HT1080 (cell line): ENCODE measurements at regions not wholly inside any gene's neighbourhood (a gene's known extent, or its start where the extent isn't known, plus 50 kb on each side); places are given as distances from the start of the nearest gene placed in this dataset.

ENCODE experiments used
- DNase-seq: peaks from one replicate; pipeline ENCODE4 v3.0.0-alpha.2; 2015; ENCODE audit warnings: low read depth

DNA sequence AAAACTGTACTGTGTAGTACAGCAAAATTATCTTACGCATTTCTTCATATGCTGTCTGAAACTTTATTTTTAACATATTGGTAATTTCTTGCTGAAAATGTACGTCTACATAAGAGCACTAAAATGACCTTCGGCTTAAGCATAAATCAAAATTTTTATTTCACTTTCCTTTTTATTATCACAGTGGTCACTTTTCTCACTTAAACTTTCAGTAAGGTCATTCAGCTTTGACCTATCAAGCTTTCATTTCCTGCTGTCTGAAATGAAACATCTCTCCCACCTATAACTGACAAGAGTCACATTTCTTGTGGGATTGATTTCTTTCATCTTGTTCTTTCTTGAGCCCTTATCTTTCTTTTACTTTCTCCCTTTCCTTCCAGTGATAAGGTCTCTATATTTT is 2212.7 kb upstream of the PCDH20 start:
- no peak for DNase-seq

DNA sequence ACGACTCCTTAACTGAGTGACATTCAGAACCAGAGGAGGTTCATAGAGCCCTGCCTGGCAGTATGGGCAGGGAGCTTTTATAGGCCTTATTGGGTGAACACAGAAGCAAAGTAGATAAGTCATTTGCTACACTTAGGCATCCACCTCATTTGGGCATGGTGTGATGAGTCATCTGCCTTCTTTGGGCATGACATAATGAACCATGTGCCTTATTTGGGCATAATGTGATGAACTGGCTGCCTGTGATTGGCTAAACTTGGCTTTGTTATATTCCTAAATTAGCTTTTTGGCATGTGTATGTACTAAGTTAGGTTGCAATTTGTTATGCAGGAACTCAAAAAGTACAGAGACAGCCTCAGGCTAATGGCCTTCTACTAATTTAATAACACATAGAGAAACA is 2210.2 kb upstream of the PCDH20 start:
- DNase-seq, result peak; percentile 54

DNA sequence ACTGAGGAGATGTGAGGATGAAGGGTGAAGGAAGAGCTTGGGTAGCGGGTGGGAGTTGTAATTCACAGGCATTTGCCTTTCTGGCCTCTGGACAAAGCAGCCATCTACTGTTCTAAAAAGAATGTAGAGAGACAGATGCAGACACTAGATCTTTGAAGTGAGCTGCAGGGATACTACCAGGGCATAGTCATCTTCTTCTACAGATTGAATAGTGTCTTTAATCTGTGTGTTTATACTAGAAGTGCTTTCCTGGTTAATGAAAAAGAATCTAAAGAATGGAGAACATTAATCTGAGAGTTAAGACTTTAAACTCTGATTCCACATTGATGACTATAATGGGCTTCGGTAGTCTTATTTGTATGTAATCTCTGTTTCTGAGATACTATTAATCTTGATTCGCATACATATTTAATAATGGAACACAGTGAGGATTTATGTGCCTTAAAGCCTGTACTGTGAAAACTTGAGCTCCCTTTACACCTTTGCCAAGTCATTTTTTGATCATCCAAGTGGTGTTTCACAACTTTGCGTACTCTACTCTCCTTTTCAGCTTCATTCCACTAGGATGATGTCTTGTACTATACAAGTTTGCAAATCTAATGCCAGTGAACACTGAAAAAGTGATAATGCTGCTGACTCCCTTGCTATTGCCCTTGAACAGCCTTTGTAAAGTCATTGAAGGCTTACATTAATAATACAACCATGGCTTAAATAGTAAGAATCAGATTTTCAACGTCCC is 2199.4 kb upstream of the PCDH20 start:
- DNase-seq, result no peak

DNA sequence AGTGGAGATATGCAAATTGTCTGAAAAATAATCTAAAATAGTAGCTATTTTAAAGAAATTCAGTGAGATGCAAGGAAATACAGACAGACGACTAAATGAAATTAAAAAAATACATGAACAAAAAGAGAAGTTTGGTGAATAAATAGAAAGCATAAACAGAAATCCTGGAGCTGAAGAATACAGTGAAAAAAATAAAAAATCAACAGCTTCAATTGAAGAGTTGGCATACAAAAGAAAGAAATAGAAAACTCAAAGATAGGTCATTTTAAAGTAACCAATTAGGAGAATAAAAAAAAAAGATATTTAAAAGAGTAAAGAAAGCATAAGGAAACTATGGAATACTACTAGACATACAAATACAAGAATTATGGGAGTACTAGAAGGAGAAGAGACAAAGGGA is 2191.5 kb upstream of the PCDH20 start:
- no peak for DNase-seq

DNA sequence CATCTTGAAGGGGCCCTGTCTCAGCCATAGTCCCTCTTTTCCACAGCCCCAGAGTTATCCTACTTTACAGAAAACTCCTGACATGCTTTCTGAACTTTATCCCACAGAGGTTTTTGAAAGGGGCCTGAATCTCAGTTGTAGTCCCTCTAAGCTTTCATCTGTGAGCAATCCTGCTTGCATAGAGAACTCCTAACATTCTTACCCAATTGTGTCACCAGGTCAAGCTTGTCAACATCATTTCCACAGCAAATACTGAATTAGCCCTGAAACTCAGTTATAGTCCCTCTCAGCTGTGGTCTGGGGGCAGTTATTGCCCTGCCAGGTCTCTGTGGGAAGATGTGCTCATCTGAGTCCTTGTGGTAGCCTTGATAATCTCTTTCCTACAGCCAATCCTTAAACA is 2190.3 kb upstream of the PCDH20 start:
- DNase-seq, result no peak

DNA sequence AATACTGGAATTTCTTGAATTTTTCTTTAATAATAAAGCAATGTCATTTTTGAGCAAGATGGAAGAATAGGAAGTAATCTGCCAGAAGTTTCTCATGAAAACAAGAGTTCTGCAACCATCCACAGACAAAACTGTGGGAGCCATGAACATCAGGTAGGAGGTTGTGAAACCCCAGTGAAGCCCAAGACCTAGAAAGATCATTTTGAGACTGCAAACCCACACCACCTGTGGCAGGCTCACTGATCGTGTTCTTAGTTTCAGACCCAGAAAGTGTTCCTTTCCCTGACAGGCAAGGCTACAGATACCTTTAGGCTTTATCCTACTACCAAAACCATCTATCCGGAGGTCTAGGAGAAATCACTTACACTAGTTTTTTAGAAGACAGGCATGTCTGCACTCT is 2189.8 kb upstream of the PCDH20 start:
- DNase-seq, result no peak

DNA sequence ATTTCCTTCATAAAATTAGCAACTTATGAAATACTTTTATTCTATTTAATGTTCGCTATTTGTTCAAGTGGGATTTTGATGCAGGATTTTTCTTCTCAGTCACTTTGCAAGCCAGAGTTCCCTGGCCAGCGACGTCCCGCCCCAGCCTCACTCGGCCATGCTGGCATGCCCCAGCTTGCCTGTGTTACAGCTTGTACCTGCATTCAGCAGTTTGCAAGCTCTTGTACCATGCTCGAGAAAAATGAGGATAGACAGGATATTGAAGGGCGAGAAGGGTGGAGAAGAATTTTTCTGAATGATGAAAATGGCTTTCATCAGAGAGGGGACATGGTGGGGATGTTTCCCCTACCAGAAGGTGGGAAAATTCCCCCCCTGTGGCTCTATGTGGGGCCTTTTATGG is 2180.2 kb upstream of the PCDH20 start:
- DNase-seq, result no peak

DNA sequence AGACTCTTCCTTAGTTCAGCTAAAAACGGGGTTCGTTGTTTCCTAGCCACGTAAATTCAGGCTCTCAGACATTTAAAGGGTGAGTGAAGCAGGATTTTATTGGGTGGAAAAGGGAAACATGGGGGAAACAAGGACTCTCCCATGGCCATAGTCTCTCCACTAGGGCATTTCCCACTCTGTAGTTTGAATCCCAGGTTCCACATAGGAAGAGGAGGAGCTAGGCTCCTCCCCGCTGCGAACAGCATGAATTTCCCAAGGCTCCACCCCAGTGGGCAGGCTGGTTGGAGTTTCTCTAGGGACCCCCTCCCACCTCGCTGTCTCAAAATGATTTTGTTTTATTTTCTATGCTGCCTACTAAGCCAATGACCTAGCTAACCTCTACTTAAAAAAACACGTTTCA is 2170.8 kb upstream of the PCDH20 start:
- DNase-seq, result no peak

DNA sequence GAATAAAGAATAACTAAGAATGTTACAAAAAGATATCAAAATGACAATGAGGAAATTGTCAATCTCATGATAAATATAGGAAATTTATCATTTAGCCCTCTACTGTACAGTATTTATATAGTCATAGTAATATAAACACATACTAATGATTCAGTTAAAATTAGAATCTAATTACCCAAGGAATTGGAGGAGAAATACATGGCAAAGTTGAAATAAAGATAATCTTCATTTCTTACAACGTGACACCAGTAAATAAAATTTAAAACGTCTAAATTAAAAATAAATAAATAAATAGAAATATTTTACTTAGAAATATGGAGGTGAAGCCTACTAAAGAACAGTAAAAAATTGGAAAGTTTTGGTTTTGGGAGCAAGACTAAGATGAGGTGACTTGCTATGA is 2163.1 kb upstream of the PCDH20 start:
- DNase-seq, result no peak

DNA sequence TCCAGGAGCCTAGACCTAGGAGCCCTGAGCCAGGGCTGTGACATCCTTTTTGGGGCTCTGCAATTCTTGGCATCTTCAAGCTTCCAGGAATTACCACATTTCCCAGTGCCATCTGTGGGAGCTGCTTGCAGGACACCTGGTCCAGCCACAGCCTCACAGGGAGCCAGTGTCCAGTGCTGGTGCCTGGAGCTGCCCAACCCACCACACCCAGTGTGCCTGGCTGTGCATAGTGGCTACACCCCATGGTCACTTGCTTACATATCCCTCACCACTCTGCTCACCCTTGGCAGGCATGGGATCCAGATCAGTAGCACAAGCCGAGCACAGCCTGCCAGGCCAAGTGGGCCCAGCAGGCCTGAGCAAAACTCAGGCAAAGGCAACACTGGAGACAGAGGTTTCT is 2151.4 kb upstream of the PCDH20 start:
- no peak for DNase-seq

DNA sequence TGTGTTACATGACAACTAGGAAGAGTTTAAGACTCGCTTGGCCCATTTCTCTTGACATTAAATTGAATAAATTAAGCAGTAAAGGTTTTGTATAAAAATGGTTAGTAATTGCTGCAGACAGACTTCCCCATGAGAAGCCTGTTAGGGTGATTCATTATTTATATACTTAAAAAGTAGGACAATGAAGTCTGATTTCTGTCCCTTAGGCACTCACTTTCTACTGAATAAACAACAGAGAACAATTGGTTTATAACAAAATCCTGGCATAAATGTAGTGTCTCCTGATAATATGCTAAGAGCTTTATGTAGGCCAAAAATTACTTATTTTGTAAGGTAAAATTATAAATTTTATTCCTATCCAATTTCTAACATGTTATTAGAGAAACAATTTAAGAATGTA is 2138.5 kb upstream of the PCDH20 start:
- DNase-seq, result no peak

DNA sequence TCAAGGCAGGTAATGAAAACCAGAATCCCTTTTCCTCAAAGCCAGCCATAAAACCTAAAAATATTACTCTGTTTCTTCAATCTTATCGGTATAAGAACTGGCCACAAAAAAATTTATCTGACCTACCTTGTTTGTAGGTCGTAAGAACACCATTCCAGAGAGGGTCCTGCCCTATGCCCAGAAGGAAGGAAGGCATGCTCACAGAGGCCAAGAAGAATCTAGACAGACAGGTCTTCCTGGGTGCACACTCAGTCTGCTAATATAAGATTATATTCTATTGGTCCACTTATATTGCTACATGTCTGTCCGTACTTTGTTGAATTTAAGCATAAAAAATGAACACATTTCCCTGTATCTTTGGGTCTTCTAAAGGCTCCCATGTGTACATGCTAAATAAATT is 2136.1 kb upstream of the PCDH20 start:
- no peak for DNase-seq

DNA sequence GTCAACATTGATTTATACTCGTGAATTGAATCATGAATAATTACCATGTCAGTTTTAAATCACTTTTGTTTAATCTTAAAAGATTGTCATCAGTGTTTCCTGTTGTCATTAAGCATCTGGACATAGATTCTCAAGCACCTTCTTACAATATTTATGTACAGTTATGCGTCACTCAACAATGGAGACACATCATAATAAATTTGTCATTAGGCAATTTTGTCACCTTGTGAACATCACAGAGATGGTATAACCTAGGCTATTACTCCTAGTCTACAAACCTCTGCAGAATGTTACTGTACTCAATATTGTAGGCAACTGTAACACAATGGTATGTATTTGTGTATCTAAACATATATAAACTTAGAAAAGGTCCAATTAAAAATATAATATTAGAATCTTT is 2130.9 kb upstream of the PCDH20 start:
- DNase-seq, result no peak

DNA sequence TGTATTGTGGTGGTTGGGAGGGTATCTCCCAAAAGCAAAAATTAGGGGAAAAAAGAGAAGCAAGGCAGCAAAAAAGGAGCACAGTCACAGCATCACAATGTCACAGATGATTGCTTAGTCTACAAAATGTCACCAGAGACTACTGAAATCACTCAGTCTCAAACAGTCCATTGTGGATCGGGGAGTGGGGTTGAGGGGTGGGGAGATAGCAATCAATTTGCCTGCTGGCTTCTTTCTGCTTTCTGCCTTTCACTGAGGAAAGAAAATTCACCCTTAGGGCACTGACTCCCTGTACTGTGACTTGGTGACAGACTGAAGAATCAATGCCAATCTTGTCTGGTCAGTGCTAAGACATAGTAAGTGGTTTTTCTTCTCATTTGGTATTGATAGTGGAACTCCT is 2127.1 kb upstream of the PCDH20 start:
- DNase-seq, result no peak

DNA sequence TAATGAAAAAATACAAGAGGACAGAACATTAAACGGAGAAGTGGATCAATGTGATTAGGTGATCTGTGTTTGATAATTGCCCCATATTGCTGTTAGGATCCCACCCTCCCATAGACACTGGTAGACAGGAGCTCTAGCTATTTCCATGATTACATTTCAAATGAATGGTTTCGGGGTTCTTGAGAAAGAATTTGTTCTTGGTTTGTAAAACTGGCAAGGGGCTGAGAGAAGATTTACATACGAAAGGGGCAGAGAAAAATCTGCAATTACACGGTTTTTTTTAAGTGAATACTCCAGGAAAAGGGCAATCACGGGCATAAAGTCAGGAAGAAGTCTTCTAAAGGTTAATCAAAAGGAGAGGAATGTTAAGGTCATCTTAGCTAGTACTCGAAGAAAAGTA is 2125.7 kb upstream of the PCDH20 start:
- no peak for DNase-seq

DNA sequence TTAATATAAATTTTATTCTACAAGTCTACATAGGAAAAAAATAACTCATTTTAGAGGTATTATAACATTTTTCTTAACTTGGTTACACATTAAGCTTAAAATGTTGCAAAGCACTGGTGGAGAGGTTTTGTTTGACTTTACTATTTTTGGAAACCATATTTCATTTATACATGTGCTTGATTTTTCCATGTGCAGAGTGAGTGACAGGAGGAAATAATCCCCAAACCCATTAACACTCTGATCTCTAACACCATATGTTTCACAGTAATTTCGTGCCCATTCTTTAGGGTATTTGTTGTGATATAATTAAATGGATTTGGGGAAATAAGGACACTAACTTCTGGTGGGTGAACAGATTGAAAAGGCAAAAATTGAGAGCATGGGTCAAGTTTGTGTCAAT is 2124.4 kb upstream of the PCDH20 start:
- no peak for DNase-seq

DNA sequence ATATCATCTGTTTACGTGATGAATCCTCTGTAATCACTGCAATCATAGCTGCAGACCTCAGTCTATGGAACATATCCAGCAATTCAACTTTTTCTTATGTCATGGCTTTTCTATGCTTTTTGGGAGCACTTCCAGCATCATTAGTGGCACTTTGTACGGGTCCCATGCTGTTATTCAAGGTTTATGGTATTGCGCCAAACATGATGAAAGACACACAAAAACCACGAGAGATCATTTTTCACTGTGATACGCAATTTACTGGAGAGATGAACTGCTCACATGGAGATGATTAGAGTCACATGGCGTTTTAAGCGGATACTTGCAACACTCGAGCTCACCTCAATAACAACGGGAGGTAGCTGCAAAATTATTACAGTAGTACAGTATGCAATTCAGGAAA is 2101.7 kb upstream of the PCDH20 start:
- peak; percentile 5 for DNase-seq

DNA sequence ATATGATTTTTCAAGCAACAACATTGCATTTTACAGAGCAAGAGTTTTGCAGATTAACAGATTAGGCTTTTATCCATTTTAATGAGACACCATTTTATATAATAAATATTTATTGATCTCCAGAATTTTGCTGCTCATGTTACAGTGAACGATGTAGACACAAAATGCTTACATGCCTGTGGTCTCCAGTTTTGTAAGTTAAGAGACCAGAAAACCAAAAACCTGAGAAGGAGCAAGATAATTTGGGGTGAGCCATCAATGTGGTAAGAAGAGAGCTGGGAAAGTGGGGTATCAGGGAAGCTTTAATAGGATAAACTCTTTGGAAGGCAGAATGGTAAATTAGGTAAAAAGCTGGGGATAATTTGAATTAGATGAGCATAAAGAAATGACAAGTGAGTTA is 2100.5 kb upstream of the PCDH20 start:
- no peak for DNase-seq

DNA sequence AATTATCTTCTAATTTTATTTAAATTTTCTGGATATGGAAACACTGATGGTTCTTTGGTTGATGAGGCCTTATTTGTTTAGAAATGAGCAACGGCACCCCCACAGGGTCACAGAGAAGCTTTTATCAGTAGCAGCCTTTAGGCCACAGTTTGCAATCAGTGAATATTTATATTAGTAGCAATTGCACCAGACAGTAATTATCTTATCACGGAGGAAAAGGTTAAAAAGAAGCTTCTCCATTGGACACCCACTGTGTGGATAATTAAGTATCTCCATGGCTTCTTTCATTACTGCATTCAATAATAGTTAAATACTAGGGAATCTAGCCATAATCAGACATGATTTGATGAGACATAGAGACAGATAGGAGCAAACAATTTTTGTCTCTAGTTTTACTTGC is 2099.2 kb upstream of the PCDH20 start:
- DNase-seq, result no peak

DNA sequence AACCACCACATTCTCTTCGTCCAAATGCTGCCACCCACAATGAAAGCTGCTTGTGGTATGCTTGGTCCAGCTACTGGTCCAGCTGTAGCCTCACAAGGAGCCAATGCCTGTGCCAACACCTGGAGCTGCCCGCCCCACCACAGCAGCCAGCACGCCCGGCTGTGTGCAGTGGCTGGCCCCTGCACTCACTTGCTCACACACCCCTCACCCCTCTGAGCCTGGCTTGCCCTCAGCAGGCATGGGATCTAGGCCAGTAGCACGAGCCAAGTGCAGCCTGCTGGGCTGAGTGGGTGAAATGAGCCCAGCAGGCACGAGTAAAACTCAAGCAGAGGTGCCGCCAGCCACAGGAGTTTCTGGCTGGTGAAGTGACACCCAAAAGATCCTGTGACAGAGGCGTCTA is 2096.4 kb upstream of the PCDH20 start:
- DNase-seq, result no peak

DNA sequence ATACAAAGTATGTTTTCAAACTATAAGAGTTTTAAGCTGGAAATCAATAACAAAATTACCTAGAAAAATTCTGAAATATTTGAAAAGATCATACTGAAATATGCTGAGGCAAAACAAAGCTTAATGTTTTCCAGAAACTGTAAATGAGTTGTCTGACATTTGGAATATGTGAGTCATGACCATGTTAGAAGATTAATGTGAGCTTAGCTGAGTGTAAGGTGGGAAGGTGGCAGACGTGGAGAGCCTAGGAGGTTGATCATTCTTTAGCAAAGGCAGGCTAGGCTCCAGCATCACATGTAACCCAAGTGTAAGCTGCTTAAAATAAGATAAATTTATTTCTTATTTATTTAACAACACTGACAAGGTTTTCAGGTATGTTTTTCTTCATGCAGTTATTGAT is 2086.1 kb upstream of the PCDH20 start:
- no peak for DNase-seq

DNA sequence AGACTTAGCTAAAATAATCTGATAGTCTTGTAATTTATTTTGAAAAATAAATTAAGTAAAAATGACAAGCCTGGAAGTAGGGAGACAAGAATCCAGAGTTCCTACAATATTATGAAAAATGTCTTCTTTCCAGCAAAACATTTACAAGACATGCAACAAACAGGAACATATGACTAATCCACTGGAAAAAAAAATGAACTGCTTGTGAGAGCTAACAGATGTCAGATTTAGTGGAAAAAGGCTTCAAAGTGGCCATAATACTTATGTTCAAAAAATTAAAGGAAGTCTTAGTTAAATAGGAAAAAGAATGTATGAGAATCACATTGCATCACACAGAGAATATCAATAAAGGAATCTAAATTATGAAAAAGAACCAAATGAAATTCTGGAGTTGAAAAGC is 2082.0 kb upstream of the PCDH20 start:
- DNase-seq, result no peak

DNA sequence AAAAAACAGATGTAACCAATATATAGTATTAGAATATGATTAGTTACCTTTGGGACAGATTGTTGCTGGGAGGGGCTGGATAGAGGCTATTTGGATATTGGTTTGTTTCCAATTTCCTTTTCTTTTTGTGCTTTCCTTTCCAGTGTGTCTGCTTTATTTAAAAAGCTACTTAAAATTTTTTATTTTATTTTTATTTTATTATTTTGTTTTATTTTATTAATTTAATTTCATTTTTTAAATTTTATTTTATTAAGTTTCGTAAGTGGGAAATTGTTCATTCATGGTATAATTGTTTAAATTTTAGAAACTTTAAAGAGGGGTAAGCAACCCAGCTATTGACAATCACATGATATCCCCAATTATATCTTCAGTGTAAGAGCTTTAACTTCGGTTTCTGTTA is 2077.0 kb upstream of the PCDH20 start:
- DNase-seq, result no peak

DNA sequence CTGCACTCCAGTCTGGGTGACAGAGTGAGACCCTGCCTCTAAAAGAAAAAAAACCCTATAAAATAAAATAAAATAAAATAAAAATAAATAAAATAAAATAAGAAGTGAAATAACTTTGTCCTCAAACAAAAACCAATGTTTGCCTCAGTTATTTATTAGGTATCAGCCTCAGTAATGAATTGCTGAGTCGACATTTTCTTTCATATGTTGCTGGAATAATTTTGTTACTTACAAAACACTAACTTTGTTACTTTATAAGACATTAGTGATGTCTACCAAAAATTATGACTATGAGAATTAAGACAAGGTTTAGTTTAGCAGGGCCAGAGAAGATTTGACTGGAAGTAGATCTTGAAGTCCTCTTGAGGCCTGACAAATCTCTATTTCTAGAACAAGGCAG is 2074.5 kb upstream of the PCDH20 start:
- DNase-seq, result no peak
